ENCODE measurements at regions not wholly inside any gene's neighbourhood (a gene's known extent, or its start where the extent isn't known, plus 50 kb on each side); places are given as distances from the start of the nearest gene placed in this dataset.
"Not testable (repeated sequence)": the region's sequence is repeated elsewhere in the genome, so short reads cannot be mapped to it uniquely, and the experiment has no call there.

GRCh38 chr3:11727207-11727606 lies 83.5 kb upstream of the VGLL4 start:
- no peak overlapping the region for H3K4me3 ChIP-seq (ENCODE audit: low read length)
- DNase-seq (ENCODE audit: low read depth), result peak; percentile 67
- TF ChIP-seq CTCF (IDR thresholded peaks at IDR 0.05; ENCODE audit: insufficient read depth, low read depth, low read length, missing control alignments), result no peak

- TF ChIP-seq CTCF (IDR thresholded peaks at IDR 0.05; ENCODE audit: insufficient read depth, low read depth, low read length, missing control alignments), result no peak
- DNase-seq (ENCODE audit: low read depth), result no peak
These were observed 82.4 kb upstream of the VGLL4 start for GRCh38 chr3:11726146-11726545.

GRCh38 chr3:11725340-11725641 lies 81.6 kb upstream of the VGLL4 start:
- not testable (repeated sequence) for DNase-seq (ENCODE audit: low read depth); H3K4me3 ChIP-seq (ENCODE audit: low read length)

More at GRCh38 chr3:11726146-11726545, 82.4 kb upstream of the VGLL4 start:
- no peak overlapping the region for H3K4me3 ChIP-seq (ENCODE audit: low read length)

GRCh38 chr3:11724615-11725339 lies 81.1 kb upstream of the VGLL4 start:
- no peak for DNase-seq (ENCODE audit: low read depth)
- TF ChIP-seq CTCF (IDR thresholded peaks at IDR 0.05; ENCODE audit: insufficient read depth, low read depth, low read length, missing control alignments), result no peak
- H3K4me3 ChIP-seq (ENCODE audit: low read length), result no peak overlapping the region

- no peak for TF ChIP-seq CTCF (IDR thresholded peaks at IDR 0.05; ENCODE audit: insufficient read depth, low read depth, low read length, missing control alignments)
- no peak for DNase-seq (ENCODE audit: low read depth)
- peak overlapping the region; percentile 70 for H3K4me3 ChIP-seq (ENCODE audit: low read length)
These were observed 77.8 kb upstream of the VGLL4 start for GRCh38 chr3:11721479-11721878.

GRCh38 chr3:11720917-11721411 lies 77.2 kb upstream of the VGLL4 start:
- TF ChIP-seq CTCF (IDR thresholded peaks at IDR 0.05; ENCODE audit: insufficient read depth, low read depth, low read length, missing control alignments), result no peak
- H3K4me3 ChIP-seq (ENCODE audit: low read length), result peak overlapping the region; percentile 70
- DNase-seq (ENCODE audit: low read depth), result no peak

- peak; percentile 87 for DNase-seq (ENCODE audit: low read depth)
- H3K4me3 ChIP-seq (ENCODE audit: low read length), result peak overlapping the region; percentile 70
- TF ChIP-seq CTCF (IDR thresholded peaks at IDR 0.05; ENCODE audit: insufficient read depth, low read depth, low read length, missing control alignments), result peak; percentile 11
These were observed 76.7 kb upstream of the VGLL4 start for GRCh38 chr3:11720304-11720898.

All from epithelial cell of esophagus (primary cell).